Right forelimb (tissue), 1 donor: ENCODE measurements at regions not wholly inside any gene's neighbourhood (a gene's known extent, or its start where the extent isn't known, plus 50 kb on each side); places are given as distances from the start of the nearest gene placed in this dataset.
"Not testable (repeated sequence)": the region's sequence is repeated elsewhere in the genome, so short reads cannot be mapped to it uniquely, and the experiment has no call there.

Experiments
- DNase-seq: peaks from one replicate; pipeline ENCODE4 v3.0.0-alpha.2; 2018

GRCh38 chr1:60489916-60490480, 416.4 kb upstream of the C1orf87 start:
- DNase-seq, result not testable (repeated sequence)

GRCh38 chr1:60488847-60489246, 415.3 kb upstream of the C1orf87 start:
- no peak for DNase-seq

- DNase-seq, result no peak
Observed at GRCh38 chr1:60487565-60488345, 414.2 kb upstream of the C1orf87 start.

- DNase-seq, result no peak
Observed at GRCh38 chr1:60483509-60483908, 409.9 kb upstream of the C1orf87 start.

GRCh38 chr1:60470246-60470645, 396.7 kb upstream of the C1orf87 start:
- no peak for DNase-seq

GRCh38 chr1:60463786-60464185, 390.2 kb upstream of the C1orf87 start:
- no peak for DNase-seq

GRCh38 chr1:60463146-60463545, 389.6 kb upstream of the C1orf87 start:
- DNase-seq, result no peak

- DNase-seq, result no peak
Observed at GRCh38 chr1:60461925-60462595, 388.5 kb upstream of the C1orf87 start.

- no peak for DNase-seq
Observed at GRCh38 chr1:60458111-60458510, 384.5 kb upstream of the C1orf87 start.

GRCh38 chr1:60449876-60450275, 376.3 kb upstream of the C1orf87 start:
- DNase-seq, result no peak

GRCh38 chr1:60448850-60449249, 375.3 kb upstream of the C1orf87 start:
- no peak for DNase-seq

GRCh38 chr1:60444680-60445079, 371.1 kb upstream of the C1orf87 start:
- no peak for DNase-seq

- DNase-seq, result no peak
Observed at GRCh38 chr1:60436186-60436585, 362.6 kb upstream of the C1orf87 start.

GRCh38 chr1:60431593-60431992, 358.0 kb upstream of the C1orf87 start:
- no peak for DNase-seq

GRCh38 chr1:60430375-60430774, 356.8 kb upstream of the C1orf87 start:
- DNase-seq, result no peak

- DNase-seq, result no peak
Observed at GRCh38 chr1:60428127-60428526, 354.6 kb upstream of the C1orf87 start.

- no peak for DNase-seq
Observed at GRCh38 chr1:60427701-60428100, 354.1 kb upstream of the C1orf87 start.

GRCh38 chr1:60427194-60427593, 353.6 kb upstream of the C1orf87 start:
- no peak for DNase-seq

GRCh38 chr1:60425528-60425927, 352.0 kb upstream of the C1orf87 start:
- no peak for DNase-seq

GRCh38 chr1:60423146-60423780, 349.7 kb upstream of the C1orf87 start:
- no peak for DNase-seq

- no peak for DNase-seq
Observed at GRCh38 chr1:60421965-60422364, 348.4 kb upstream of the C1orf87 start.

- no peak for DNase-seq
Observed at GRCh38 chr1:60419023-60419422, 345.5 kb upstream of the C1orf87 start.

GRCh38 chr1:60415696-60416095, 342.1 kb upstream of the C1orf87 start:
- DNase-seq, result no peak

GRCh38 chr1:60413091-60413490, 339.5 kb upstream of the C1orf87 start:
- no peak for DNase-seq
